CD4-positive, alpha-beta memory T cell (primary cell): ENCODE measurements at regions not wholly inside any gene's neighbourhood (a gene's known extent, or its start where the extent isn't known, plus 50 kb on each side); places are given as distances from the start of the nearest gene placed in this dataset.

Source experiments
- CTCF ChIA-PET: fragments of 350-600 bp; sonication (Branson Sonifier 250); formaldehyde crosslinking; loops from one replicate; lab custom pipeline; 2021; ENCODE audit warnings: inconsistent platforms; ENCODE audit not compliant: partially characterized antibody; lab: Charles Lee
- POLR2A ChIA-PET: fragments of 350-600 bp; sonication (Branson Sonifier 250); formaldehyde crosslinking; loops from one replicate; lab custom pipeline; 2021; ENCODE audit not compliant: partially characterized antibody; lab: Charles Lee
- DNase-seq, 5 donors: peaks; one replicate each; pipeline versions ENCODE4 v3.0.0 to v3.0.0-alpha.2; 2020 to 2022; ENCODE audit warnings: mixed read lengths in 1 of 5
- H3K27ac ChIP-seq: one replicate; pipeline ENCODE4 v1.7.0; 2013; ENCODE audit warnings: low read depth, low read length
- H3K27me3 ChIP-seq: 2 replicates; pipeline ENCODE4 v1.7.0; 2013; ENCODE audit warnings: mild to moderate bottlenecking, low read length, moderate library complexity; ENCODE audit not compliant: insufficient read depth
- H3K36me3 ChIP-seq: 2 replicates; pipeline ENCODE4 v1.7.0; 2013; ENCODE audit warnings: mild to moderate bottlenecking, low read length, moderate library complexity; ENCODE audit not compliant: insufficient read depth
- H3K4me1 ChIP-seq: 2 replicates; pipeline ENCODE4 v1.7.0; 2013; ENCODE audit warnings: mild to moderate bottlenecking, low read length, moderate library complexity; ENCODE audit not compliant: insufficient read depth
- H3K4me3 ChIP-seq, 2 donors: one replicate each; pipeline ENCODE4 v1.7.0; 2013; ENCODE audit warnings: low read length in 2 of 2, mild to moderate bottlenecking in 1 of 2
- H3K9me3 ChIP-seq, 2 donors: one replicate each; pipeline ENCODE4 v1.7.0; 2013; ENCODE audit warnings: low read length in 2 of 2, control low read depth in 1 of 2; ENCODE audit not compliant: control insufficient read depth in 1 of 2
- H3K27ac Mint-ChIP-seq, 7 donors: one replicate each; pipeline ENCODE4 v1.8.0; 2020 to 2021; ENCODE audit warnings: mixed read lengths in 7 of 7, mild to moderate bottlenecking in 6 of 7, inconsistent platforms in 3 of 7, moderate library complexity in 3 of 7
- H3K27me3 Mint-ChIP-seq, 2 donors: one replicate each; pipeline ENCODE4 v1.8.0; 2020 to 2021; ENCODE audit warnings: mixed read lengths in 2 of 2
- H3K36me3 Mint-ChIP-seq, 2 donors: one replicate each; pipeline ENCODE4 v1.8.0; 2020 to 2021; ENCODE audit warnings: mixed read lengths in 2 of 2, inconsistent platforms in 1 of 2, mild to moderate bottlenecking in 1 of 2
- H3K4me1 Mint-ChIP-seq, 4 donors: one replicate each; pipeline ENCODE4 v1.8.0; 2020 to 2021; ENCODE audit warnings: mixed read lengths in 4 of 4, mild to moderate bottlenecking in 1 of 4
- H3K4me3 Mint-ChIP-seq, 8 donors: one replicate each; pipeline ENCODE4 v1.8.0; 2020 to 2021; ENCODE audit warnings: mixed read lengths in 8 of 8, mild to moderate bottlenecking in 7 of 8, moderate library complexity in 6 of 8, inconsistent platforms in 3 of 8
- H3K9me3 Mint-ChIP-seq, 8 donors: one replicate each; pipeline ENCODE4 v1.8.0; 2020 to 2021; ENCODE audit warnings: mixed read lengths in 8 of 8, mild to moderate bottlenecking in 5 of 8, inconsistent platforms in 3 of 8, moderate library complexity in 1 of 8
- intact Hi-C: fragments of 100-400 bp; cut with micrococcal nuclease; formaldehyde crosslinking; loops from one replicate; pipeline ENCODE4 v1.15.1; 2023

GRCh38 chr16:35639233-35640205, 2180.1 kb downstream of the TP53TG3F start:
- H3K4me1 ChIP-seq: no peaks in the 10 kb centered on the region
- ChIA-PET CTCF (no interaction called here), POLR2A (no interaction called here)
- intact Hi-C loops: no loop called here
- H3K9me3 Mint-ChIP-seq: peaks cover 0 to 57% (median 33%) of the 10 kb centered on the region in 8 donors
- no peaks in the 10 kb centered on the region for H3K27me3 ChIP-seq
- no peaks in the 10 kb centered on the region for H3K36me3 ChIP-seq
- H3K36me3 Mint-ChIP-seq: no peaks in the 10 kb centered on the region
- peaks cover 0 to 12% (median 0%) of the 10 kb centered on the region in 4 donors for H3K4me1 Mint-ChIP-seq
- no peak overlapping the region for H3K27ac Mint-ChIP-seq
- H3K27ac ChIP-seq: no peak overlapping the region
- no peak overlapping the region for H3K4me3 ChIP-seq
- no peaks in the 10 kb centered on the region for H3K27me3 Mint-ChIP-seq
- peaks cover 0 to 18% of the 10 kb centered on the region in 2 donors for H3K9me3 ChIP-seq
- no peak for DNase-seq
- no peak overlapping the region for H3K4me3 Mint-ChIP-seq

- Histone ChIP-seq H3K36me3 (no peaks in the 10 kb centered on the region), H3K4me1 (no peaks in the 10 kb centered on the region), H3K4me3 (no peak overlapping the region), H3K27ac (no peak overlapping the region), H3K27me3 (no peaks in the 10 kb centered on the region), H3K9me3 (peaks cover 0 to 17% of the 10 kb centered on the region in 2 donors)
- Mint-ChIP-seq H3K36me3 (no peaks in the 10 kb centered on the region), H3K9me3 (peaks cover 0 to 55% (median 31%) of the 10 kb centered on the region in 8 donors), H3K27me3 (no peaks in the 10 kb centered on the region), H3K4me3 (no peak overlapping the region), H3K4me1 (peaks cover 0 to 8% (median 0%) of the 10 kb centered on the region in 4 donors), H3K27ac (no peak overlapping the region)
- CTCF ChIA-PET: no interaction called here
- intact Hi-C loops: no loop called here
- POLR2A ChIA-PET: no interaction called here
- no peak for DNase-seq
These were observed 2183.0 kb downstream of the TP53TG3F start for GRCh38 chr16:35642322-35642835.

GRCh38 chr16:35651841-35652240, 2192.4 kb downstream of the TP53TG3F start:
- Histone ChIP-seq H3K36me3 (no peaks in the 10 kb centered on the region), H3K9me3 (peaks cover 0 to 12% of the 10 kb centered on the region in 2 donors), H3K4me3 (no peak overlapping the region), H3K27me3 (no peaks in the 10 kb centered on the region), H3K4me1 (no peaks in the 10 kb centered on the region), H3K27ac (no peak overlapping the region)
- ChIA-PET POLR2A (no interaction called here), CTCF (no interaction called here)
- Mint-ChIP-seq H3K4me3 (no peak overlapping the region), H3K27me3 (no peaks in the 10 kb centered on the region), H3K27ac (no peak overlapping the region), H3K4me1 (no peaks in the 10 kb centered on the region), H3K36me3 (no peaks in the 10 kb centered on the region), H3K9me3 (peaks cover 0 to 28% (median 6%) of the 10 kb centered on the region in 8 donors)
- intact Hi-C loops: no loop called here
- DNase-seq: no peak

GRCh38 chr16:35664091-35664693, 2204.8 kb downstream of the TP53TG3F start:
- ChIA-PET CTCF (no interaction called here), POLR2A (no interaction called here)
- H3K9me3 ChIP-seq: peaks cover 0 to 4% of the 10 kb centered on the region in 2 donors

GRCh38 chr16:35685085-35685484, 2225.7 kb downstream of the TP53TG3F start:
- no peak overlapping the region for H3K27ac Mint-ChIP-seq
- no peaks in the 10 kb centered on the region for H3K36me3 Mint-ChIP-seq
- ChIA-PET POLR2A (no interaction called here), CTCF (no interaction called here)
- no peaks in the 10 kb centered on the region for H3K4me1 Mint-ChIP-seq
- peaks cover 0 to 85% (median 51%) of the 10 kb centered on the region in 8 donors for H3K9me3 Mint-ChIP-seq
- no peak for DNase-seq
- H3K4me1 ChIP-seq: no peaks in the 10 kb centered on the region
- H3K4me3 Mint-ChIP-seq: no peak overlapping the region
- no peaks in the 10 kb centered on the region for H3K27me3 Mint-ChIP-seq
- no peak overlapping the region for H3K4me3 ChIP-seq
- H3K9me3 ChIP-seq: peaks cover 0 to 13% of the 10 kb centered on the region in 2 donors
- no peaks in the 10 kb centered on the region for H3K27me3 ChIP-seq
- no peaks in the 10 kb centered on the region for H3K36me3 ChIP-seq
- intact Hi-C loops: no loop called here
- no peak overlapping the region for H3K27ac ChIP-seq

More at GRCh38 chr16:35664091-35664693, 2204.8 kb downstream of the TP53TG3F start:
- Mint-ChIP-seq H3K36me3 (peaks cover 0 to 2% of the 10 kb centered on the region in 2 donors), H3K9me3 (peaks cover 0 to 57% (median 31%) of the 10 kb centered on the region in 8 donors), H3K4me3 (no peak overlapping the region), H3K27ac (no peak overlapping the region), H3K27me3 (no peaks in the 10 kb centered on the region), H3K4me1 (no peaks in the 10 kb centered on the region)
- Histone ChIP-seq H3K4me3 (no peak overlapping the region), H3K27me3 (no peaks in the 10 kb centered on the region), H3K4me1 (no peaks in the 10 kb centered on the region), H3K36me3 (no peaks in the 10 kb centered on the region), H3K27ac (no peak overlapping the region)
- DNase-seq: no peak
- intact Hi-C loops: no loop called here

- Mint-ChIP-seq H3K4me3 (no peak overlapping the region), H3K9me3 (peaks cover 6 to 87% (median 62%) of the 10 kb centered on the region in 8 donors), H3K36me3 (peaks cover 0 to 3% of the 10 kb centered on the region in 2 donors), H3K27ac (no peak overlapping the region), H3K4me1 (no peaks in the 10 kb centered on the region), H3K27me3 (no peaks in the 10 kb centered on the region)
- intact Hi-C loops: no loop called here
- H3K27me3 ChIP-seq: no peaks in the 10 kb centered on the region
- H3K36me3 ChIP-seq: no peaks in the 10 kb centered on the region
- no peak overlapping the region for H3K27ac ChIP-seq
- POLR2A ChIA-PET: no interaction called here
- no peak overlapping the region for H3K4me3 ChIP-seq
- no peaks in the 10 kb centered on the region for H3K4me1 ChIP-seq
- H3K9me3 ChIP-seq: peaks cover 0 to 13% of the 10 kb centered on the region in 2 donors
- CTCF ChIA-PET: no interaction called here
- no peak for DNase-seq
These were observed 2227.2 kb downstream of the TP53TG3F start for GRCh38 chr16:35686595-35686994.

GRCh38 chr16:35687071-35687470, 2227.7 kb downstream of the TP53TG3F start:
- H3K4me1 ChIP-seq: no peaks in the 10 kb centered on the region
- H3K27ac Mint-ChIP-seq: no peak overlapping the region
- H3K9me3 Mint-ChIP-seq: peaks cover 6 to 88% (median 65%) of the 10 kb centered on the region in 8 donors
- H3K27ac ChIP-seq: no peak overlapping the region
- H3K4me3 Mint-ChIP-seq: no peak overlapping the region
- no peaks in the 10 kb centered on the region for H3K4me1 Mint-ChIP-seq
- no peaks in the 10 kb centered on the region for H3K27me3 Mint-ChIP-seq
- ChIA-PET POLR2A (no interaction called here), CTCF (no interaction called here)
- no peaks in the 10 kb centered on the region for H3K27me3 ChIP-seq
- no peak for DNase-seq
- peaks cover 0 to 3% of the 10 kb centered on the region in 2 donors for H3K36me3 Mint-ChIP-seq
- peaks cover 0 to 13% of the 10 kb centered on the region in 2 donors for H3K9me3 ChIP-seq
- no peaks in the 10 kb centered on the region for H3K36me3 ChIP-seq
- intact Hi-C loops: no loop called here
- no peak overlapping the region for H3K4me3 ChIP-seq
